ENCODE measurements at regions not wholly inside any gene's neighbourhood (a gene's known extent, or its start where the extent isn't known, plus 50 kb on each side); places are given as distances from the start of the nearest gene placed in this dataset.

- FAIRE-seq: no peak
- DNase-seq (ENCODE audit: low read depth): no peak
- Histone ChIP-seq H3K4me1 (ENCODE audit: insufficient read depth, low read length) (no peaks in the 10 kb centered on the region), H3K9me3 (ENCODE audit: insufficient read depth, low read depth, low read length) (no peaks in the 10 kb centered on the region), H3K4me3 (ENCODE audit: insufficient read depth, low read depth, low read length) (no peak overlapping the region), H3K36me3 (ENCODE audit: insufficient read depth, low read length) (no peaks in the 10 kb centered on the region), H4K20me1 (ENCODE audit: insufficient read depth, low read length) (no peaks in the 10 kb centered on the region), H3K27me3 (ENCODE audit: insufficient read depth, low read length) (no peaks in the 10 kb centered on the region), H3K9ac (ENCODE audit: low read length) (no peak overlapping the region), H3K27ac (ENCODE audit: low read depth, low read length) (no peak overlapping the region), H2AFZ (ENCODE audit: low read depth, low read length) (no peak overlapping the region), H3K4me2 (ENCODE audit: low read length) (no peak overlapping the region), H3K79me2 (ENCODE audit: insufficient read depth, low read length) (no peaks in the 10 kb centered on the region)
- no peak overlapping the region for H3K4me3 Mint-ChIP-seq (ENCODE audit: unreplicated experiment)
- H3K27me3 Mint-ChIP-seq (ENCODE audit: low read depth, unreplicated experiment): no peaks in the 10 kb centered on the region
- no peak overlapping the region for H3K27ac Mint-ChIP-seq (ENCODE audit: unreplicated experiment)
- TF ChIP-seq, protein P1, sequence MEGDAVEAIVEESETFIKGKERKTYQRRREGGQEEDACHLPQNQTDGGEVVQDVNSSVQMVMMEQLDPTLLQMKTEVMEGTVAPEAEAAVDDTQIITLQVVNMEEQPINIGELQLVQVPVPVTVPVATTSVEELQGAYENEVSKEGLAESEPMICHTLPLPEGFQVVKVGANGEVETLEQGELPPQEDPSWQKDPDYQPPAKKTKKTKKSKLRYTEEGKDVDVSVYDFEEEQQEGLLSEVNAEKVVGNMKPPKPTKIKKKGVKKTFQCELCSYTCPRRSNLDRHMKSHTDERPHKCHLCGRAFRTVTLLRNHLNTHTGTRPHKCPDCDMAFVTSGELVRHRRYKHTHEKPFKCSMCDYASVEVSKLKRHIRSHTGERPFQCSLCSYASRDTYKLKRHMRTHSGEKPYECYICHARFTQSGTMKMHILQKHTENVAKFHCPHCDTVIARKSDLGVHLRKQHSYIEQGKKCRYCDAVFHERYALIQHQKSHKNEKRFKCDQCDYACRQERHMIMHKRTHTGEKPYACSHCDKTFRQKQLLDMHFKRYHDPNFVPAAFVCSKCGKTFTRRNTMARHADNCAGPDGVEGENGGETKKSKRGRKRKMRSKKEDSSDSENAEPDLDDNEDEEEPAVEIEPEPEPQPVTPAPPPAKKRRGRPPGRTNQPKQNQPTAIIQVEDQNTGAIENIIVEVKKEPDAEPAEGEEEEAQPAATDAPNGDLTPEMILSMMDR (IDR thresholded peaks at IDR 0.05; ENCODE audit: insufficient read depth, low read depth, low read length): no peak
- no peaks in the 10 kb centered on the region for H3K36me3 Mint-ChIP-seq (ENCODE audit: low read depth, unreplicated experiment)
- peaks cover 10% of the 10 kb centered on the region for H3K4me1 Mint-ChIP-seq (ENCODE audit: low read depth, unreplicated experiment)
- H3K9me3 Mint-ChIP-seq (ENCODE audit: unreplicated experiment): no peaks in the 10 kb centered on the region
Observed at GRCh38 chr9:26311463-26311995, 581.1 kb downstream of the CAAP1 start.

DNA sequence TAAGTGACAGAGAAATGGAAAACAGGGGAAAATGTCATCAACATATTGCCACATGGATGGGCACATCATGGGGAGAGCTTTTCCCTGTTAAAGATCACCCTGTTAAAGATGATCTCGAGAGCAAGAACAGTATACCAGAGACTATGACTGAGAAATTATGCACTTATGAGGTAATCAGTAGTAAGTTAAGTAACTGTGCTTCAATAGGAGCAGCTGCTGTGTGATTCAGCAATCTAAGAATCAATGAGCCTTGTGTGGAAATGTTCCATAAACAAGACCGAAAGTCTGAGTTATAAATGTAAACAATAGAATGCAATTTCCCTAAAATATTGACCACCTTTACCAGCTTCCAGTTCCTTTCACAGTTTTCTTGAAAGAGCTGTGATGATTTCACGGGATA, 582.3 kb downstream of the CAAP1 start:
- Histone ChIP-seq H3K27ac (ENCODE audit: low read depth, low read length) (no peak overlapping the region), H2AFZ (ENCODE audit: low read depth, low read length) (no peak overlapping the region), H3K4me3 (ENCODE audit: insufficient read depth, low read depth, low read length) (no peak overlapping the region), H3K4me2 (ENCODE audit: low read length) (no peak overlapping the region), H3K9me3 (ENCODE audit: insufficient read depth, low read depth, low read length) (no peaks in the 10 kb centered on the region), H3K36me3 (ENCODE audit: insufficient read depth, low read length) (no peaks in the 10 kb centered on the region), H3K4me1 (ENCODE audit: insufficient read depth, low read length) (no peaks in the 10 kb centered on the region), H3K27me3 (ENCODE audit: insufficient read depth, low read length) (no peaks in the 10 kb centered on the region), H3K79me2 (ENCODE audit: insufficient read depth, low read length) (no peaks in the 10 kb centered on the region), H3K9ac (ENCODE audit: low read length) (no peak overlapping the region), H4K20me1 (ENCODE audit: insufficient read depth, low read length) (no peaks in the 10 kb centered on the region)
- no peaks in the 10 kb centered on the region for H3K27me3 Mint-ChIP-seq (ENCODE audit: low read depth, unreplicated experiment)
- TF ChIP-seq EZH2 (IDR thresholded peaks at IDR 0.05; ENCODE audit: insufficient read depth, low read length): no peak
- TF ChIP-seq, protein P1 (IDR thresholded peaks at IDR 0.05; ENCODE audit: insufficient read depth, low read depth, low read length): no peak
- H3K27ac Mint-ChIP-seq (ENCODE audit: unreplicated experiment): peak overlapping the region; percentile 21
- H3K4me1 Mint-ChIP-seq (ENCODE audit: low read depth, unreplicated experiment): peaks cover 8% of the 10 kb centered on the region
- DNase-seq (ENCODE audit: low read depth) (peak; percentile 42), FAIRE-seq (no peak)
- H3K4me3 Mint-ChIP-seq (ENCODE audit: unreplicated experiment): no peak overlapping the region
- H3K9me3 Mint-ChIP-seq (ENCODE audit: unreplicated experiment): no peaks in the 10 kb centered on the region
- H3K36me3 Mint-ChIP-seq (ENCODE audit: low read depth, unreplicated experiment): no peaks in the 10 kb centered on the region

DNA sequence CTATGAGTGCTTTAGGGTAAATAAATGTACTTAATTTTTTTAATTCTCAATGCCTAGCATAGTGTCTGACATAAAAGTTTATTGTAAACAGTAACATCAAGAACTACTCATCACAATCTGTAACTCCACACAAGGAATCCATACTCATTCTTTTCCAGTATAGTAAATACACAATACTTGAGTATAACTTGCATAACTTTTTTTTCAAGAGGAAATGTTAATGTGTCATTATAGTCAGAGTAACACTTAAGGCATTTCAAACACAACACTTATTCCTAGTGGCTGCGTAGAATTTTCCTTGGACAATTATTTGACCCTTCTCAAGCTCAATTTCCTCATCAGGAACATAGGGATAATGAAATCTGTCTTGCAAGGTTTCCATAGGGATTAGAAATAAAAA, 584.3 kb downstream of the CAAP1 start:
- Histone ChIP-seq H3K27ac (ENCODE audit: low read depth, low read length) (no peak overlapping the region), H3K4me3 (ENCODE audit: insufficient read depth, low read depth, low read length) (no peak overlapping the region), H3K27me3 (ENCODE audit: insufficient read depth, low read length) (no peaks in the 10 kb centered on the region), H3K4me2 (ENCODE audit: low read length) (no peak overlapping the region), H3K9me3 (ENCODE audit: insufficient read depth, low read depth, low read length) (no peaks in the 10 kb centered on the region), H2AFZ (ENCODE audit: low read depth, low read length) (no peak overlapping the region), H3K9ac (ENCODE audit: low read length) (no peak overlapping the region), H3K79me2 (ENCODE audit: insufficient read depth, low read length) (no peaks in the 10 kb centered on the region), H4K20me1 (ENCODE audit: insufficient read depth, low read length) (no peaks in the 10 kb centered on the region), H3K4me1 (ENCODE audit: insufficient read depth, low read length) (no peaks in the 10 kb centered on the region), H3K36me3 (ENCODE audit: insufficient read depth, low read length) (no peaks in the 10 kb centered on the region)
- no peaks in the 10 kb centered on the region for H3K27me3 Mint-ChIP-seq (ENCODE audit: low read depth, unreplicated experiment)
- TF ChIP-seq EZH2 (IDR thresholded peaks at IDR 0.05; ENCODE audit: insufficient read depth, low read length): no peak
- TF ChIP-seq, protein P1 (IDR thresholded peaks at IDR 0.05; ENCODE audit: insufficient read depth, low read depth, low read length): no peak
- no peak overlapping the region for H3K27ac Mint-ChIP-seq (ENCODE audit: unreplicated experiment)
- DNase-seq (ENCODE audit: low read depth) (peak; percentile 16), FAIRE-seq (no peak)
- no peak overlapping the region for H3K4me3 Mint-ChIP-seq (ENCODE audit: unreplicated experiment)
- H3K36me3 Mint-ChIP-seq (ENCODE audit: low read depth, unreplicated experiment): no peaks in the 10 kb centered on the region
- H3K9me3 Mint-ChIP-seq (ENCODE audit: unreplicated experiment): no peaks in the 10 kb centered on the region
- H3K4me1 Mint-ChIP-seq (ENCODE audit: low read depth, unreplicated experiment): peaks cover 6% of the 10 kb centered on the region
